GM18907 (cell line): ENCODE measurements at regions not wholly inside any gene's neighbourhood (a gene's known extent, or its start where the extent isn't known, plus 50 kb on each side); places are given as distances from the start of the nearest gene placed in this dataset.

Experiments used
- ATAC-seq: cut with Tn5 transposase; IDR thresholded peaks from one replicate; pipeline ENCODE4 v1.9.1; 2021; ENCODE audit warnings: mild to moderate bottlenecking, moderate library complexity; ENCODE audit not compliant: unreplicated experiment

DNA sequence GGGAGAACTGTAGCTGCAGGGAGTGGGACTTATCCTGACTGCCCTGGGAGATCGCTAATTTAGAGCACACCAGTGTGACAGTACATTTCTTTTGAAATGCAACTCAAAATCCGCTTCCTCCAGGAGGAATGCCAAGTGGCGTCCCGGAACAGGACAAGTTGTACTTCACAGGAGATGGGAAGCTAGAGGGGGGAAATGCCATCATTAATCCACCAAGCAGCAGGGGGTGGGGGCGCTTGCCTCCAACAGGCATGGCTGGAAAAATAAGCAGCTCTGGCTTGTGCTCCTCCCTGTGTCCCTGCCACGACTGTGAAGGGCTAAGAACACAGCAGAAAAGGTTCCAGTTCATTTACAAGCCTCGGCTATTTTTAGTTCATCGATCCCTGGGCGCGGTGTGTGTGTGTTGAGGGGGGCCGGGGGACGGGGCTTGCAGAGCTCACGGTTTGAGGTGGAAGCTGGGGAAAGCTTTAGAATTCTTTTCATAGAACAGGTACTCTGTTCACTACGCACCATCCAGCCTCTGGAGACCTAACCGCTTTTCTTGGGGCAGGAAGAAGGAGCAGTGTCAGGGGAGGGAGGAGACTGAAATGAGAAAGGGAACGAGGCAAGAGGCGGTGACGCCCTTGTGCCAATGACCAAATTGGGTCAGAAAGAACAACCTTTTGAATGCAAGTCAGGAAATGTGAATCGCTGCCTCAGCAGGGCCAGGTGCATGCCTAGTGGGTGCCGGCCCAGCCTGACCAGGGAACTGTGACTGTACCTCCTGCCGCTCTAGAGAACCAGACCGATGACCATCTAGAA is 51.8 kb upstream of the DGKG start:
- ATAC-seq, result peak; percentile 76

GRCh38 chr3:186411994-186412393 is 50.0 kb upstream of the DGKG start:
- no peak for ATAC-seq
